ENCODE measurements at regions not wholly inside any gene's neighbourhood (a gene's known extent, or its start where the extent isn't known, plus 50 kb on each side); places are given as distances from the start of the nearest gene placed in this dataset.

DNA sequence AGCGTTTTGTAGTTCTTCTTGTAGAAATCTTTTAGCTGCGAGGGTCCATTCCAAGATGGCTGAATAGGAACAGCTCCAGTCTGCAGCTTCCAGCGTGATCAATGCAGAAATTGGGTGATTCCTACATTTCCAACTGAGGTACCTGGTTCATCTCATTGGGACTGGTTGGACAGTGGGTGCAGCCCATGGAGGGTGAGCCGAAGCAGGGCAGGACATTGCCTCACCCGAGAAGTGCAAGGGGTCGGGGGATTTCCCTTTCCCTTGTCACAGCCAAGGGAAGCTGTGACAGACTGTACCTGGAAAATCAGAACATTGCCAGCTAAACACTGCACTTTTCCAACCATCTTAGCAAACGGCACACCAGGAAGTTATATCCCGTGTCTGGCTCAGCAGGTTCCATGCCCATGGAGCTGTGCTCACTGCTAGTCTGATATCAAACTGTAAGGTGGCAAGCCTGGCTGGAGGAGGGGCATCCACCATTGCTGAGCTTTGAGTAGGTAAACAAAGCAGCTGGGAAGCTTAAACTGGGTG is 176.0 kb upstream of the SPRY2 start:
- Histone ChIP-seq H3F3A (ENCODE audit: low read length, unreplicated experiment) (no peaks in the 10 kb centered on the region), H4K20me1 (ENCODE audit: low read length) (no peaks in the 10 kb centered on the region), H2AFZ (ENCODE audit: low read length) (no peak overlapping the region), H3K9me3 (ENCODE audit: low read length) (no peaks in the 10 kb centered on the region), H3K9ac (ENCODE audit: low read length) (no peak overlapping the region), H3K9me2 (replicated peaks; ENCODE audit: low read length) (no peaks in the 10 kb centered on the region), H3K27ac (ENCODE audit: low read length) (no peak overlapping the region), H3K79me2 (ENCODE audit: low read length) (no peaks in the 10 kb centered on the region), H3K4me3 (ENCODE audit: low read length) (no peak overlapping the region), H3K4me2 (ENCODE audit: low read length) (no peak overlapping the region), H3K27me3 (ENCODE audit: low read length) (no peaks in the 10 kb centered on the region), H3K36me3 (ENCODE audit: low read depth, low read length) (no peaks in the 10 kb centered on the region), H3K4me1 (ENCODE audit: insufficient read depth, low read length) (no peaks in the 10 kb centered on the region)
- ATAC-seq: no peak
- no peak for DNase-seq
- ChIA-PET CTCF (no interaction called here), POLR2A (ENCODE audit: unreplicated experiment) (interaction anchor here (0.7 kb wide), 1 partner anchor 827 kb away, joined by 3 read pairs; no protein-coding TSS in a partner anchor)
- intact Hi-C loops (cut with micrococcal nuclease): no loop called here
- TF ChIP-seq EZH2 (IDR thresholded peaks at IDR 0.05; ENCODE audit: low read length, unreplicated experiment) (no peak), EZH2phosphoT487 (IDR thresholded peaks at IDR 0.05; ENCODE audit: borderline replicate concordance, low read length) (no peak)
- TF ChIP-seq, protein P1, sequence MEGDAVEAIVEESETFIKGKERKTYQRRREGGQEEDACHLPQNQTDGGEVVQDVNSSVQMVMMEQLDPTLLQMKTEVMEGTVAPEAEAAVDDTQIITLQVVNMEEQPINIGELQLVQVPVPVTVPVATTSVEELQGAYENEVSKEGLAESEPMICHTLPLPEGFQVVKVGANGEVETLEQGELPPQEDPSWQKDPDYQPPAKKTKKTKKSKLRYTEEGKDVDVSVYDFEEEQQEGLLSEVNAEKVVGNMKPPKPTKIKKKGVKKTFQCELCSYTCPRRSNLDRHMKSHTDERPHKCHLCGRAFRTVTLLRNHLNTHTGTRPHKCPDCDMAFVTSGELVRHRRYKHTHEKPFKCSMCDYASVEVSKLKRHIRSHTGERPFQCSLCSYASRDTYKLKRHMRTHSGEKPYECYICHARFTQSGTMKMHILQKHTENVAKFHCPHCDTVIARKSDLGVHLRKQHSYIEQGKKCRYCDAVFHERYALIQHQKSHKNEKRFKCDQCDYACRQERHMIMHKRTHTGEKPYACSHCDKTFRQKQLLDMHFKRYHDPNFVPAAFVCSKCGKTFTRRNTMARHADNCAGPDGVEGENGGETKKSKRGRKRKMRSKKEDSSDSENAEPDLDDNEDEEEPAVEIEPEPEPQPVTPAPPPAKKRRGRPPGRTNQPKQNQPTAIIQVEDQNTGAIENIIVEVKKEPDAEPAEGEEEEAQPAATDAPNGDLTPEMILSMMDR (conservative IDR thresholded peaks at IDR 0.05; ENCODE audit: low read depth, low read length): no peak
- BruUV-seq (replicated peaks): no TSS peak

DNA sequence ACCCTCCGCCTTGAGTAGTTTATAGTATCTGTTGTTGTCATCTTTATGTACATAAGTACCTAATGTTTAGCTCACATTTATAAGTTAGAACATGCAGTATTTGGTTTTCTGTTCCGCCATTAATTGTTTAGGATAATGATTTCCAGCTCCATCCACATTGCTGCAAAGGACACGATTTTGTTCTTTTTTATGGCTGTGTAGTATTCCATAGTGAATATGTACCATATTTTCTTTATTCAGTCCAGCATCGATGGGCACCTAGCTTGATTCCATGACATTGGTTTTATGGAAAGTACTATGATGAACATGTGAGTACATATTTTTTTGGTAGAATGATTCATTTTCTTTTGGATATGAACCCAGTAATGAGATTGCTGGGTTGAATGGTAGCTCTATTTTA is 174.4 kb upstream of the SPRY2 start:
- CTCF ChIA-PET: no interaction called here
- no peak for ATAC-seq

DNA sequence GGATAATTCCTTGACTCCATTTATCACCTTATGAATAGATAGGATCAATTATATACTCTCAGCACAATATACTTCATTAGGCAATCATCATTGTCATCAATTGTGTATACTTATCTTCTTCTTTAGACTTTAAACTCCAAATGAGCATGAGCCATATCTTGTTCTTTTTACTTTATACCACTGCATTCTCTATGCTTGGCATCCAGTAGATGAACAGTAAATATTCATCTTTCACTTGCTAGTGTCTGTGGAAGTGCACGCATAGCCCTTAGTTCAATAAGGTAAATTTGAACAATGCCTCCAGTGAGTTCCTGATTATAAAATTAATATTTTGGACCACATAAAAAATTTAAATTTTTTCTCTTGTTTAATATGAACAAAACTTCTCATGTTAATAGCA is 172.3 kb upstream of the SPRY2 start:
- no peak for DNase-seq
- TF ChIP-seq, protein P1 (conservative IDR thresholded peaks at IDR 0.05; ENCODE audit: low read depth, low read length): no peak
- TF ChIP-seq EZH2phosphoT487 (IDR thresholded peaks at IDR 0.05; ENCODE audit: borderline replicate concordance, low read length) (no peak), EZH2 (IDR thresholded peaks at IDR 0.05; ENCODE audit: low read length, unreplicated experiment) (no peak)
- POLR2A ChIA-PET (ENCODE audit: unreplicated experiment): no interaction called here

More for the DNA sequence above, 174.4 kb upstream of the SPRY2 start:
- no peak for DNase-seq
- no peaks in the 10 kb centered on the region for H3F3A ChIP-seq (ENCODE audit: low read length, unreplicated experiment)
- H2AFZ ChIP-seq (ENCODE audit: low read length): no peak overlapping the region
- H3K4me2 ChIP-seq (ENCODE audit: low read length): no peak overlapping the region
- no TSS peak for BruUV-seq (replicated peaks)
- H3K9me3 ChIP-seq (ENCODE audit: low read length): no peaks in the 10 kb centered on the region
- intact Hi-C loops (cut with micrococcal nuclease): no loop called here
- TF ChIP-seq EZH2phosphoT487 (IDR thresholded peaks at IDR 0.05; ENCODE audit: borderline replicate concordance, low read length): no peak
- TF ChIP-seq EZH2 (IDR thresholded peaks at IDR 0.05; ENCODE audit: low read length, unreplicated experiment): no peak
- TF ChIP-seq, protein P1 (conservative IDR thresholded peaks at IDR 0.05; ENCODE audit: low read depth, low read length): no peak
- no peak overlapping the region for H3K27ac ChIP-seq (ENCODE audit: low read length)
- H3K9ac ChIP-seq (ENCODE audit: low read length): no peak overlapping the region
- no peaks in the 10 kb centered on the region for H4K20me1 ChIP-seq (ENCODE audit: low read length)
- H3K79me2 ChIP-seq (ENCODE audit: low read length): no peaks in the 10 kb centered on the region
- no peaks in the 10 kb centered on the region for H3K4me1 ChIP-seq (ENCODE audit: insufficient read depth, low read length)
- POLR2A ChIA-PET (ENCODE audit: unreplicated experiment): no interaction called here
- no peak overlapping the region for H3K4me3 ChIP-seq (ENCODE audit: low read length)
- H3K27me3 ChIP-seq (ENCODE audit: low read length): no peaks in the 10 kb centered on the region
- no peaks in the 10 kb centered on the region for H3K36me3 ChIP-seq (ENCODE audit: low read depth, low read length)
- no peaks in the 10 kb centered on the region for H3K9me2 ChIP-seq (replicated peaks; ENCODE audit: low read length)

More for the DNA sequence above, 172.3 kb upstream of the SPRY2 start:
- Histone ChIP-seq H3K4me1 (ENCODE audit: insufficient read depth, low read length) (no peaks in the 10 kb centered on the region), H3K4me2 (ENCODE audit: low read length) (no peak overlapping the region), H4K20me1 (ENCODE audit: low read length) (no peaks in the 10 kb centered on the region), H3K4me3 (ENCODE audit: low read length) (no peak overlapping the region), H3K9ac (ENCODE audit: low read length) (no peak overlapping the region), H3K9me3 (ENCODE audit: low read length) (no peaks in the 10 kb centered on the region), H3K79me2 (ENCODE audit: low read length) (no peaks in the 10 kb centered on the region), H3K27me3 (ENCODE audit: low read length) (no peaks in the 10 kb centered on the region), H3K27ac (ENCODE audit: low read length) (no peak overlapping the region), H3F3A (ENCODE audit: low read length, unreplicated experiment) (no peaks in the 10 kb centered on the region), H2AFZ (ENCODE audit: low read length) (no peak overlapping the region), H3K36me3 (ENCODE audit: low read depth, low read length) (no peaks in the 10 kb centered on the region), H3K9me2 (replicated peaks; ENCODE audit: low read length) (no peaks in the 10 kb centered on the region)
- CTCF ChIA-PET: no interaction called here
- no peak for ATAC-seq
- intact Hi-C loops (cut with micrococcal nuclease): no loop called here
- BruUV-seq (replicated peaks): no TSS peak
